AG20443 (cell line): ENCODE measurements at regions not wholly inside any gene's neighbourhood (a gene's known extent, or its start where the extent isn't known, plus 50 kb on each side); places are given as distances from the start of the nearest gene placed in this dataset.

Source experiments
- DNase-seq: peaks from one replicate; pipeline ENCODE4 v3.0.0; 2012; ENCODE audit warnings: low spot score, mixed read lengths

- peak; percentile 62 for DNase-seq
Measured at GRCh38 chr3:194738254-194739093, 52.8 kb downstream of the FAM43A start.

- DNase-seq = no peak
Measured at GRCh38 chr3:194739498-194740284, 54.0 kb downstream of the FAM43A start.

- peak; percentile 38 for DNase-seq
Measured at GRCh38 chr3:194740859-194741491, 55.3 kb downstream of the FAM43A start.

- no peak for DNase-seq
Measured at GRCh38 chr3:194741916-194742315, 56.2 kb downstream of the FAM43A start.

GRCh38 chr3:194744826-194745225 is 59.1 kb downstream of the FAM43A start:
- DNase-seq = no peak

DNA sequence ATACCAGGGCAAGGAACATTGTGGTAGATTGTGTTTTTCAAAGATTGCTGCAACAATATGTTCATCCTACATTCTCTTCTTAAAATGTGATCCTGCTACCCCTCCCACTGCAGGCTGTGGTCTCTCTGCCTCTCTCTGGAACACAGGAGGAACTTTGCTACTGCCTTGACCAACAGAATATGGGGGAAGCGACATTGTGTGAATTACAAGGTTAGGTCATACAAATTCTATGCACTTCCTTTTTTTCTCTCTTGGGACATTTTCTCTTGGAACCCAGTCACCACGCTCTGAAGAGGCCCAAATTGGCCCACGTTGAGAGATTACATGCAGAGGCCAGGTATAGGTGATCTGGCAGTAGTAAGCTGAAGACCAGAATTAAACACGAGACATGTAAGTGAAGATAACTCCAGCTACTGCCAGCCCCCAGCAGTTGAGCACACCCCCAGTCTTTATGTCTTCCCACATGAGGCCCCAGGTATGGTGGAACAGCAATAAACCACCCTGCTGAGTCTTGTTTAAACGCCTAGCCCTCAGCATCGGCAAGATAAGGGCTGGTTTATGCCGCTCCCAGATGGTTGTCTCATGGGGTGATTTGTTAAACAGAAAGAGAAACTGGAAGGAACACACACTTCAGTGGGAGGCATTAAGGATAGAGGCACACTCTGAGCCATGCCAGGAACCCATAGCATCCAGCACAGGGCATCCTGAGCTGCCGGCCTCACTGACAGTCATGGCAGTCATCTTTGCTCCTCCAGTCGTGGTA is 59.9 kb downstream of the FAM43A start:
- no peak for DNase-seq

DNA sequence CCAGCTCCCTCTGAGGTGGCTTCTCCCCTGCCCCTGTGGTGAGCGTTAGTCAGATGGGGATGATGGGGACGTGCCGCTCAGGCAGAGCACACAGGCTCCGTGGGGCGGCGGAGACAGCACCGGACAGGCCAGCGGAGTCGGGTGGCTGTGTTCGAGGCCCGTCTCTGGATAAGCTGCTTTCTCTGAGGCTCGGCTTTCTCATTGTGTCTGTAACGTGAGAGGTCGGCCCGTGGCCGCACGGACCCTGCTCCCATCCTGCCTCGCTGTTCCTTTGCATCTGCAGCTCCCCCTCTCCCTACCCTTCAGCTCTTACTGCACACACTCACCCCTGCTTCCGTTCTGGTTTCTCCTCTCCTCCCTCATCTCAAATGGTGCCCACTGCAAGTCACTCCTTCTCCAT is 62.5 kb downstream of the FAM43A start:
- DNase-seq = no peak

DNA sequence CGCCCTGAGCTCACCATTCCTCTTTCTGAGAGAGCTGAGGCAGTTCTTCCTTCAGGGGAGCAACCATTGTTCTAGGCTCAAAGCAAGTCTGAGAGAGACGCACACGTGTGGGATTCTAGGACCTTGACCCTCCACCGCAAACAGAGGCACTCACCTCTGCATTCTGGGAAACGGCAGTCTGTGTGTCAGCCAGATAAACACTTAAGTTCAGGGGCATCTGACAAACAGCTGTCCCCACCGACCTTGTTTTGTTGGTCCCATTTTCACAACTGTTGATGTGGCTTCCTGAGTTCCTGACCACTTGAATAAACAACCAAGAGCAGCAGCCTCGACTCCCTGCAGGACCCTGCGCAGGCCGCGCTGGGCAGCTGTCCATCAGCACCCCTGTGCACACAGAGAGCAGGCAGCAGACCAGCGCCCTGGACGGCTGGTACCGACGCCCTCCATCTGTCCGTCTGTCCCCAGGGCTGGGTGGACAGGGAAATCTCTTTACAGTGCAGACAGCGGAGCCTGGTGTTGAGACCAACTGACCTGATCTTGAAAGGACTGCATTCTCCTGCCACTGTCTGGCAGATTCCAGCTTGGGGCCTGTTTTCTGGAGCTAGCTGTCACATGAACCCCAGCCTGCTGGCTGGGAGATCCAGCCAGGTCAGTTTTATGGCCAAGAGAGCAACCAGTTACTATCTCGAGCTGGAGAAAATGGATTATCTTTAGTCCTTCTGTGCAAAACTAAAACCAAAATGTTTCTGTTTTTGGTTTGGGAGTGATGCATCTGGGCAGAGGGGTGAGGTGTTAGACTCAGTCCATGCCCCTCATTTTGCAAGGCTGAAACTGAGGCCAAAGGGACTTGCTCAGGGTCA is 64.2 kb downstream of the FAM43A start:
- DNase-seq = no peak

DNA sequence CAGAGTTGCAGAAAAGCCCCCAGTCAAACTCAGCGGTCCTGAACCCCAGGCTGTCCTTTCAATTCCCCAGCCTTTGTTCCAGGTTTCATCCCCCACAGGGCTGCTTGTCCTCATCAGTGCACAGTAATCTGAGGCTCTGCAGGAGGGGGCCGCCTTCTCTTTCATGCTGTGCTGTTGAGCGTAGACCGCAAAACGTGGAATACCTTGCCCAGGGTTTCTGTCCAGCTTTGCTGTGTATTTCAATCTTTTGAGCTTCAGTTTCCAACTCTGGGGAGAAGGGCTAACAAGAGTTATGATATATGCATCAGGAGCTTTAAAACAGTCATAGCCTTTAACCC is 64.8 kb downstream of the FAM43A start:
- no peak for DNase-seq

GRCh38 chr3:194755671-194756459 is 70.2 kb downstream of the FAM43A start:
- no peak for DNase-seq

DNA sequence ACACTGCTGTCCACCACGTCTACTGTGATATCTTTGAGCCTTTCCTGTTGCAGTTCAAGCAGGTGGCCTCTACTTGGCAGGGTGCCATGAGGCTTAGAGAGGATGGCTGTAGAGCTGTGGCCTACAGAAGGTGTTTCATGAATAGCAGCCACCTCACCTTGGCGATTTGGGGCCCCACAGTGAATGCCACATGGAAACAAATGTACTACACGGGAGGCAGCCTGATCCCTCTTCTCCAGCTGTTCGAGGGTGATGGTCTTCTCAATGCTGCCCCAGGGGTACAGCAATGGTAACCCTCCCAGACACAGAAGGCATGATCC is 70.7 kb downstream of the FAM43A start:
- no peak for DNase-seq

- DNase-seq = no peak
Measured at GRCh38 chr3:194756791-194757325, 71.2 kb downstream of the FAM43A start.

DNA sequence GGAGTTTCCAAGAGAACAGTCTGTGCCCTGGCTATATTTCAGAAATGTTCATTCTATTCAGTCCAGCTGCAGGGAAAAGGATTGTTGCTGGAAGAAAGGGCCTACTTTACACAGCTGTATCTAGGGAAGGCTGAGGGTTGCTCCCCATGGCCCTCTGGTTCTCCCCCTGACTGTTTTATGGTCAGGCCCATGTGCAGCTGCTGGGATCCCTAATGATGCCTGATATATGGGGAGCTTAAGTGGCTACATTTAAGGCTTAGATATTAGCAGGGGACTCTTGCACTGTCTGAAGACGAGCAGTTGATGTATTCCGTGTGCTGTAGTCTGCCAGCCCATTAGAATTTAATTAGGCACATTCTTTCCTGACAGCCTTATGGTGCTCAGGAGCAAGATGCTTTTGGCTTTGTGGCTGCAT is 72.0 kb downstream of the FAM43A start:
- no peak for DNase-seq

- DNase-seq = no peak
Measured at GRCh38 chr3:194758716-194759115, 73.0 kb downstream of the FAM43A start.

DNA sequence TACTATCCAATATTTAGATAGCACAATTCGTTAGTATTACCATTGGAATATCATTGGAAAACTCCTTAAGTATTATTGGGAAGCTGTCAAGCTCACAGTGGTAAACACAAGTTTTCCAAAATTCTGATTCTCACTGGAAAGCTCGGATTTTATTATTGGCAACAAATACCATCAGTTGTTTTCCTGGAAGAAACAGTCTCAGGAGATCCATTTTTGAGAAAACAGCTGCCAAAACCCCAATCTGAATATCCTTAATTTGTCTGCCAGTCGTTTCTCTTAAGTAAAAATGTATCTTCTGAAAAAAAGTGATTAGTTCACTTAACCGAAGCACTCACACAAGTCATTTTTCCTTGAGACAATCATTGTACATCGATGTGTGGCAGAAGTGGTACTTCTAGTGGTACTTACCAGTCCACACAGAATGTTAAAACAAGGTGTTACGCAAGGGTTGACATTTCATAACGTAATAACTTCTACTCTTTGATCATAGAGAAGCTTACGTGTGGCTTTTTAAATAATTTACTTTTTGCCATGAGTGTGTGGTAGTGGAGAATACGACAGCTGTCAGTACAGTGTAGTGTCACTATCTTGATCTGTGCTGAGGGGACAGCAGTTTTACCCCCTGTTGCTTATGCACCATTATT is 74.9 kb downstream of the FAM43A start:
- DNase-seq = no peak

DNA sequence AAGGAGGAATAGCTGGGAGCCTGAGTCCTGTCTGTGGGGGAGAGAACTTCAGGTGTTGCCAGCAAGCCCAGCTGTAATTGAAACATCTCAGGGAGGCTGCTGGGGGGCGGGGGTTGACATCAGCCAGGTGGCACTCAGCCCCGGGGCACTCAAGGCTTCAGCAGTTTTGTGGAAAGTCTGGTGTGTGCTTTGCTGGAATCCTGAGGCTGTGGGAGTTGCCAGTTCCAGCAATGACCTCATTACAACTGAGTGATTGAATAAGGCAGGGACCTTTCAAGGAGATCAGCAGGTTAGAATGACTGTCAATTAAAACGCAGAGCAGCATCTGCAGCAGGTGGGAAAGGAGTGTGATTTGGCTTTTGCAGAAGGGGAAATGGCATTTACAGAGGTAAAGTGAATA is 75.7 kb downstream of the FAM43A start:
- no peak for DNase-seq

GRCh38 chr3:194766845-194767244 is 81.2 kb downstream of the FAM43A start:
- DNase-seq = no peak

DNA sequence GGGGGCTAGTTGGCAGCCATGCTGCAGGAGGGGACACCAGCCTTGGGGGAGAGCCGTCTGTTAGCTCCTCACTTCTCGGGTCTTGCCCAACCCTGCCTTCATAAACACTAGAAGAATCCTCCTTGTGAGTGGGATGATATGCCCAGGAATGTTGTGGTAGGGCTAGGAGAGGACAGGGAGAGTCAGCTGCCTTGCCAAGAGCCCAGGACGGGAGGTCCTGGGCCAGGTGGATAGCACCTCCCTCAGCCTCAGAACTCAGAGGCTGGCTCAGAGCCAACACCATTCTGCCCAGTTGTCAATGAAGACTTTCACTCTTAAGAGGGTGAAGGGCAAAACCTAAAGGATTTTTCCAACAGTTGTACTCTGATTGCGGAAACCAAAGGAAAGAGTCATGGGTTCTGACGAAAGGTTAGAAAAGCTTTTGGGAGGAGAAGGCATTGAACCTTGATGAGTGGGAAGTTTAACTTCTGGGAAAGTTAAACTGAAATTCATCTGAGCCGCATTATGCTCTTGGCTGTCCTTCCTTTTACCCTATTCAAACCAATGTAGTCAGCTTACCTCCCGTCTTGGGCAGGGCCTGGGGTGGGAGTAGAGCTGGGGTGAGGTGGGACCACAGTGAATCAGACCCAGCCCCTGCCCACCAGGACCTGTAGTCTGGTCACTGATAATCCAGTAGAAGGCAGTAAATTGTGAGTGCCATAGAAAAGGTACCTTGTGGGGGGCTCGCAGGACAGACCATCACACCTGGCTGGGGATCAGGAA is 81.9 kb downstream of the FAM43A start:
- no peak for DNase-seq

- no peak for DNase-seq
Measured at GRCh38 chr3:194768586-194768985, 82.9 kb downstream of the FAM43A start.
